Keratinocyte (primary cell): ENCODE measurements at regions not wholly inside any gene's neighbourhood (a gene's known extent, or its start where the extent isn't known, plus 50 kb on each side); places are given as distances from the start of the nearest gene placed in this dataset.

Experiments used
- EZH2 ChIP-seq: IDR thresholded peaks from one replicate; pipeline ENCODE4 v1.6.1; 2012; ENCODE audit warnings: inconsistent platforms, mild to moderate bottlenecking, low read length, moderate library complexity
- TF ChIP-seq, protein P1 (sequence below), 3 experiments: IDR thresholded peaks in 1 of 3; conservative IDR thresholded peaks in 1 of 3; optimal IDR thresholded peaks in 1 of 3; 2 replicates in 2 of 3; 3 replicates in 1 of 3; pipeline versions ENCODE3 to v1.5.1; 2011; ENCODE audit warnings: low read length in 3 of 3, mild to moderate bottlenecking in 3 of 3, moderate library complexity in 2 of 3, control low read depth in 1 of 3, inconsistent platforms in 1 of 3; ENCODE audit not compliant: insufficient read depth in 2 of 3; ENCODE audit errors: extremely low read depth in 1 of 3

- TF ChIP-seq, protein P1, sequence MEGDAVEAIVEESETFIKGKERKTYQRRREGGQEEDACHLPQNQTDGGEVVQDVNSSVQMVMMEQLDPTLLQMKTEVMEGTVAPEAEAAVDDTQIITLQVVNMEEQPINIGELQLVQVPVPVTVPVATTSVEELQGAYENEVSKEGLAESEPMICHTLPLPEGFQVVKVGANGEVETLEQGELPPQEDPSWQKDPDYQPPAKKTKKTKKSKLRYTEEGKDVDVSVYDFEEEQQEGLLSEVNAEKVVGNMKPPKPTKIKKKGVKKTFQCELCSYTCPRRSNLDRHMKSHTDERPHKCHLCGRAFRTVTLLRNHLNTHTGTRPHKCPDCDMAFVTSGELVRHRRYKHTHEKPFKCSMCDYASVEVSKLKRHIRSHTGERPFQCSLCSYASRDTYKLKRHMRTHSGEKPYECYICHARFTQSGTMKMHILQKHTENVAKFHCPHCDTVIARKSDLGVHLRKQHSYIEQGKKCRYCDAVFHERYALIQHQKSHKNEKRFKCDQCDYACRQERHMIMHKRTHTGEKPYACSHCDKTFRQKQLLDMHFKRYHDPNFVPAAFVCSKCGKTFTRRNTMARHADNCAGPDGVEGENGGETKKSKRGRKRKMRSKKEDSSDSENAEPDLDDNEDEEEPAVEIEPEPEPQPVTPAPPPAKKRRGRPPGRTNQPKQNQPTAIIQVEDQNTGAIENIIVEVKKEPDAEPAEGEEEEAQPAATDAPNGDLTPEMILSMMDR (optimal IDR thresholded peaks at IDR 0.05 in 1 of 3, IDR thresholded peaks at IDR 0.05 in 1 of 3, conservative IDR thresholded peaks at IDR 0.05 in 1 of 3; ENCODE audit: extremely low read depth in 1 of 3, insufficient read depth in 2 of 3, low read length in 3 of 3): no peak
- no peak for TF ChIP-seq EZH2
These were observed 532.5 kb upstream of the KCNMB2 start for GRCh38 chr3:178003756-178004155.
